ENCODE measurements at regions not wholly inside any gene's neighbourhood (a gene's known extent, or its start where the extent isn't known, plus 50 kb on each side); places are given as distances from the start of the nearest gene placed in this dataset.

GRCh38 chr10:124180044-124180745 is 86.8 kb upstream of the CHST15 start:
- TF ChIP-seq SMC3 (IDR thresholded peaks at IDR 0.05; ENCODE audit: low read depth, low read length), result no peak
- no peak for TF ChIP-seq FOS (IDR thresholded peaks at IDR 0.05; ENCODE audit: low read depth, low read length)
- TF ChIP-seq CTCF (conservative IDR thresholded peaks at IDR 0.05; ENCODE audit: low read depth, low read length), result no peak
- TF ChIP-seq POLR2A (IDR thresholded peaks at IDR 0.05; ENCODE audit: low read depth, low read length), result no peak
- no peak for TF ChIP-seq NFE2L2 (IDR thresholded peaks at IDR 0.05; ENCODE audit: low read depth, low read length)
- no peak for TF ChIP-seq CEBPB (IDR thresholded peaks at IDR 0.05; ENCODE audit: low read depth, low read length)
- no peak for TF ChIP-seq BHLHE40 (IDR thresholded peaks at IDR 0.05; ENCODE audit: low read depth, low read length)
- no peak for TF ChIP-seq RAD21 (IDR thresholded peaks at IDR 0.05; ENCODE audit: low read length)
- TF ChIP-seq RFX5 (IDR thresholded peaks at IDR 0.05; ENCODE audit: low read depth, low read length), result no peak
- TF ChIP-seq RCOR1 (IDR thresholded peaks at IDR 0.05; ENCODE audit: insufficient replicate concordance, low read length), result no peak
- TF ChIP-seq MAZ (IDR thresholded peaks at IDR 0.05; ENCODE audit: borderline replicate concordance, low read depth, low read length), result no peak
